SIG-M5 treated with dmso at 0.1 percent for 504 hours (cell line): ENCODE measurements at regions not wholly inside any gene's neighbourhood (a gene's known extent, or its start where the extent isn't known, plus 50 kb on each side); places are given as distances from the start of the nearest gene placed in this dataset.

Experiments used
- DNase-seq: peaks from one replicate; lab custom pipeline; 2025; ENCODE audit not compliant: unreplicated experiment; lab: John Stamatoyannopoulos, UW

DNA sequence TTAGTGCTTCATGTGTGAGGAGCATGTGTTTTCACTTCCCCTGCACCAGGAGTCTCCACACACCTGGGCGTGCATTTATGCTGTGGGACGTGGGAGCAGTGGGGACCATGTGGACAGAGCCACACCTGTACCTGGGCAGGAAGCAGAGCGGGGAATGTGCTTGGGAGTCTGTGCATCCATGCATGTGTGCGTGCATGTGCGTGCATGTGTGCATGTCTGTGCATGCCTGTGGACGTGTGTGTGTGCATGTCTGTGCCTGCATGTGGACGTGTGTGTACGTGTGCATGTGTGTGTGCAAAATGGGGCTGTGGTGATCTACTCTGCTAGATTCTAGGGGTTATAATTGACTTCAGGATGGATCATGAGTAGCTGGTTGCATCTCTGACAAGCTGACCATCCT lies 224.0 kb upstream of the GMDS start:
- DNase-seq = no peak

DNA sequence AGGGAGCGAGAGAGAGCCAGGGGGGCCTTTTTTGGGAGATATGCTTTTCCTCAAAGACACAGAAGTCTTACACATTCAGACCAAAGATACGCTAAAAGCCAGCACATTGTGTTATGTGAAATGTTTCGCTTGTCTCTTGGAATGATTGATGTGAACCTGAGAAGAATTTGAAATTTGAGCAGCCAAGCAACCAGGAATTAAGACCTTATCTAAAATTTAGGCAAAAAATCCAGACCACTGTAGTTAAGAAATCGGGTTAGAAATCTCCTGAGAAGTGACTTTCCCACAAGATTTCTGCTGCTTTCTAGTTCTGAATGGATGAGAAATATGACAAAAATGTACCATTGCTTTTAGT lies 223.2 kb upstream of the GMDS start:
- DNase-seq = no peak

DNA sequence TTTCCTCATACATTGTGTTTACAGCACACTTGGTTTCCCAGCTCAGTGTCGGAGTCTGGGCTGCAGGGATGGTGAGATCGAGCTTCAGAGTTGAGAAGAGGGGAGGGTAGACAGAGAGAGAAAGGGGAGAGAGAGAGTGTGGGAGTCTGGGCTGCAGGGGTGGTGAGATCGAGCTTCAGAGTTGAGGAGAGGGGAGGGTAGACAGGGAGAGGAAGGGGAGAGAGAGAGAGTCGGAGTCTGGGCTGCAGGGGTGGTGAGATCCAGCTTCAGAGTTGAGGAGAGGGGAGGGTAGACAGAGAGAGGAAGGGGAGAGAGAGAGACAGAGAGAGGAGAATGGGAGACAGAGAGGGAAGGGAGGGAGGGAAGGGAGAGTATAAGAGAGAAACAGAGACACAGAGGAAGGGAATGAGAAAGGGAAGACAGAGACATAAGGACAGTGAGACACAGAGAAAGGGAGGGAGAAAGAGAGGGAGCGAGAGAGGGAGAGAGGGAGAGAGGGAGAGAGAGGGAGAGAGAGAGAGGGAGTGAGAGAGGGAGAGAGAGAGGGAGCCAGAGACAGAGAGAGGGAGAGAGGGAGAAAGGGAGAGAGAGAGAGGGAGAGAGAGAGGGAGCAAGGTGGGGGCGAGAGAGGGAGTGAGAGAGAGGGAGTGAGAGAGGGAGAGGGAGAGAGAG lies 222.7 kb upstream of the GMDS start:
- no peak for DNase-seq

DNA sequence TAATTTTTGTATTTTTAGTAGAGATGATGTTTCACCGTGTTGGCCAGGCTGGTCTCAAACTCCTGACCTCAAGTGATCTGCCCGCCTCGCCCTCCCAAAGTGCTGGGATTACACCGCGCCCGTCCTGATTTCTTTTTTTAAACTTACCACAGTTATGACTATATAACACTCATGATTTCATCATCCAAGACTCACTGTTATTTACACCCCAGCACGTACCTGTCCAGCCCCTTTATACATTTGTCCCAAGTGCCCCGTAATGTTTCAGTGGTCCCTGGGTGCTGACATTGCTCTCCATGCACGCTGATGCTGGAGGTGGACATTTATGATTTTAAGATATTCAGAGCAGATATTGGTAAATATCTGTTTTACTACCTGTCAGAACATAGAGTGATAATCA lies 219.9 kb upstream of the GMDS start:
- DNase-seq = no peak

DNA sequence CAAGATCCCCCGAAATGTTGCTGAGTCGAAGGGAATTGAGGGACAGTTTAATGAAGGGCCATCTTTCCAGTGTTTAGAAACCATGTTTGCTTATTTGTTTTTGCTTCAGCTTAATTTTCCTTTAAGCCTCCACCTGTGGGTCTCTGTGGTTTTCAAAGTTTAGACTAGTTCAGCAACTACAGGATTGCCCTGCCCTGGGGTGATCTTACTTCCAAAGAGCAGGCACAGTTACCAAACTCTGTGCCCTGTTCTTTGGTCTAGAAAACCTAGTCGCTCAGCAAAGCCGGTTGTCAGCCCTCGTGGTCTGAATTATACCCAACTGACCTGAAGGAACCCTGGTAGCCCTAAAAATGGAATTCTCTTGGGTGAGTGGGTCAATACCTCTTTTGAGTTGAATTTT lies 219.2 kb upstream of the GMDS start:
- DNase-seq = no peak

DNA sequence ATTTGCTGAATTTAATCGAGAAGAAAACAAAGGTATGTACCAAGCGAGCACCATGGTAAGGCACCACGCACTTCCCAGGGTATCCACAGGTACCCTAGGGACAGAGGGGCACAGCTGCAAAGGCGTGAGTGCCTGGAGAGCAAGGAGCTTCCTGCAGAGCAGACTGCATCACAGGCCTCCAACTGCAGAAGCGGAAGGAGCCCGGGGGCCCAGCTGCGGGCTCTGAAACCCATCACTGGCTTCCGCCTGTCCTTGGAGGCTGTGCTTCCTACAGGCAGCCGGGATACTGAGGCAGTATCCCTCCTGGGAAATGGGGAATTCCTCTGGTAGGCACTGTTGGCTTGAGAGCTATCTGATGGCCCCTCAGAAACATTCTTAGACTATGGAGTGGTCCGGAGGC lies 217.4 kb upstream of the GMDS start:
- DNase-seq = no peak

DNA sequence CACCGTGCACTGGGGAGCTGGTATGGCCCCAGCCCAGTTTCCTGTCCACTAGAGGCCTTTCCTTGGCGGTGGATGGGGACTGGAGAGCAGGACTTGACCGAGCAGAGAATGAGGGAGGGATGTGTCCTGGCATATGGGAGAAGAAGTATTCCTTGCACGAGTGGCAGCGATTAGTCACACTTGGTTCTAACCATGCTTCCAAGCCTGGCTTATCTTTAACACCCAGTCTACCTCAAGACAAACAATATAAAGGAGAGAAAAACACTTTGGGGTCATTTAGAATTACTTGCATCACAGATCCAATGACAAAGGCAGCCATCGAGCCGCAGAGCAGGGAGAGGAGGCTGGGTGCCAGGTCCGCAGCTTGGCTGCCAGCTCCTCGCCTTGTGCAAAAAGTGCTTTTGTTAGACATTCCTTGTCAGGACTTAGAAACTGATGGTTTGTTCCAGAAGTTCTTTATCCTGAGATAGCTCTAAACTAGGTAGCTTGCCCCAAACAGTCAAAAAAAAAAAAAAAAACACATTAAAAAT lies 214.9 kb upstream of the GMDS start:
- DNase-seq = no peak

DNA sequence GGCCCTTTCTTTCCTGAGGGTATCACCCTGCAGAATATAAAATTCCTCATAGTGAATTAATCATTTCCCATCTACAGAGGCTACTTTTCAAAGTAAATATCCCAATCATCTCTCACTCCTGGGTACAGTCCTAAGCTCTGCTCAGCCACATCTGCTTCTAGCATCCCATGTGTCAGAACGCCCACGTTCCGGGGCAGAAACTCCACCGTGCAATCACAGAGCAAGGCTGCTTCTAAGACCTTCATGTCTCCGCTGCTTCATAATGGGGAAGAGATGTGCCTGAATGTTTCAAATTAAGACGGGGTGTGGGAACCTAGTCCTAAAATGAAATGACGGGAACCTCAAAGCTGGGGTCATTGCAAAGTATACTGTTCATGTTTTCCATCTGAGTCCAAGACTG lies 208.8 kb upstream of the GMDS start:
- DNase-seq = no peak

DNA sequence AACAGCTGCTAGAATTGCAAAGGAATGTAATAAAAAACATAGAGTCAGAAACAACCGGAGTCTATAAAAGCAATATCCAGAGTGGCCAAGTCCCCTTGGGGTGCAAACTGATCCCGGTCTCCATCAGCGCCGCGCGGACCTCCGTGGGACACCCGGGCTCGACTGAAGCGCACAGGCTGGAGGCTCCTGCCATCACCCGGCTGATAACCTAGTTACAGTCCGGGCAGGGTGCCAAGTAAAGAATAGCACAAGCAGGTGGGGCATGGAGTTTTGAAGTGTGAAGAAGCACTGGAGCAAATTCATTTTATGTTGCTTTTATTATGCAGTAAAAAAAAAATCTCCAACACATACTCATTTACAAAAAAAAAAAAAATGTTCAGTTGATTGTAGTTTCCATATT lies 205.1 kb upstream of the GMDS start:
- DNase-seq = no peak

DNA sequence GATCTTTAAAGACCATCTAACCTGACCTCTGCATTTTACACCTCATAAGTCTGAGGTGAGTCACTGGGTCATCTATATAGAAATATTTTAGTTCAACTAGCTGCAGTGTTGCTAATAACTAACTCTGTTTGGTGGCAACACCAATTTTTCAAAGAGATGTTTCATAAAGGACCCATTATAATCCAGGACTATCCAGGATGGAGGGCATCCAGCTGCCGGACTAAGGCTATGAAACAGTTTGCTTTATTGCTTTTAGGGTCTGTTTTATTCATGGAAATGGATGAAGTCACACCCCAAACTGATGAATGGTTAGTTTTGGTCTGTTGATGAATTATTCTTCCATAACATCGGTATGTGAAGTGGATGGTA lies 204.2 kb upstream of the GMDS start:
- DNase-seq = no peak

DNA sequence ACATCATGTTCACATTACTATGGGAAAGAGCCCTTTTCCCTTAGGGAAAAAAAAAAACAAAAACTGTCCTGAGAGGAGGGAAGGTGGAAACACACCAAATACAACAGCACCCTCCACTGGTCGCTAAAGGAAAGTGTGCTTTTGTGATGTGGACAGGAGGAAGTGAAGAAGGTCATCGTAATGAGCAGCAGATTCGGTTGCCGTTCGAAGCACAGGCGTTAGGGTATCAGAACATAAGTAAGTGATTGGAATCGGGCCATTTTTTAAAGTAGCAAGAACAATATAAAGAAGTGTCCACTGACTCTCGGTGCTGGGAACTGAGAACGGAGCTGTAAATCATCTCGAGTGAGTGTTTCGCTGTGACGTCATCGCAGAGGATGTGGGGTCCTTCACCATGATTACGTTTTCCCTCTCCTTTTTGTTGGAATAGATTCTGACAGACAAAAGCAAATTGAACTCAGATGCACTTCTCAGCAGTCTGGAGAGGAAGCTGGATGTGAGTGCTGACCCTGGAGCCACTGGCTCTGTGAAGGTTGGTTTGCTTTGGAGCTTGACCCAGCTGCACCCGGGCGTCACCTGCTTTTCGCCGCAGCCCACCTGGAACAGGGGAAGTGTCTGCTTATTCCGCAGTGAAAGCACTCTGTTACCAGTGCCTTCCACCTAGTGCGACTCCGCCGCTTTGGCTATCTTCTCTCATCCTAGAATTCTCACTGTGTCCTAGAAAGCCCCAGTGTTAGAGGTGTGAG lies 203.6 kb upstream of the GMDS start:
- DNase-seq = peak; percentile 56

DNA sequence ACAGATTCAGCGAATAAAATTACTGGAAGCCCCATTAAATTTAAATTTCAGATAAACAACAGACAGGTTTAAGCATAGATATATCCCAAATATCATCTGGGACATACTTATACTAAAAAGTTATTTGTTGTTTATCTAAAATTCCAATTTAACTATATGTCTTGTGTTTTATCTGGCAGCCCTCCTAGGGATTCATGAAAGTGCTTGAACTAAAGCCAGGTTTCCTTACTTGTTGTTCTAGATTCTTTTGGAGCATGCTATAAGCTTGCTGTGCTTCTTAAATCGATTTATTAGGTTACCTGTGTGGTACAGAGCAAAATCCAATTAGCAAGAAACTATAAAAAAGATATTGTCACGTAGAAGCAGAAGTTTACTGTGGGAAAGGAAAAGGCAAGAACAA lies 202.5 kb upstream of the GMDS start:
- DNase-seq = no peak

DNA sequence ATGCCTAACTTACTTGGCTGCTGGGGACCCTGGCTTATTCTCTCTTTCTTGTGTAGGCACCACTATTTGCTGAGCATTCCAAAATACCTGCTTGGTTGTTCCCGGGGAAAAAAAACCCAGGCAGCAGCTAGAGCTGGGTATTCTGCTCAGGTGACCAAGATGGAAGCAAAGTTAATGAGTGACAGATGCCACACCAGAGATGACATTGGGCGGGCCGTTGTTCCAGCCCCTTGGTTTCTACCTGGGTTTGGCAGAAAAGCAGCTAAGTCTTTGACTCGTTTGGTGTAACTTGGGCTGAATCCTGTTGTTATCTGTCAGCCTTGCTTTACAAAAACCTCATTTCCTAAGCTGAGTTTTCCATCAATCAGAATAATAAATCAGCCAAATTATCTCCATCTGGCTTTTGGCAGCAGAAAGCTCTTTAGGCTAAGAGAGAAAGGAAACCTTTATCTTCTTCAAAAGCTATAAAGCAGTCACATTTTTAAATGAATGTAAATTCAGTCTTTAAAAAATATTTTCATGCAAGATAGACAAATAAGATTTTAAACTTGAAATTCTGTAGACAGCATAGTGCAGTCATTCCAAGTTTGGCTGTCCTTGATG lies 202.0 kb upstream of the GMDS start:
- DNase-seq = no peak

DNA sequence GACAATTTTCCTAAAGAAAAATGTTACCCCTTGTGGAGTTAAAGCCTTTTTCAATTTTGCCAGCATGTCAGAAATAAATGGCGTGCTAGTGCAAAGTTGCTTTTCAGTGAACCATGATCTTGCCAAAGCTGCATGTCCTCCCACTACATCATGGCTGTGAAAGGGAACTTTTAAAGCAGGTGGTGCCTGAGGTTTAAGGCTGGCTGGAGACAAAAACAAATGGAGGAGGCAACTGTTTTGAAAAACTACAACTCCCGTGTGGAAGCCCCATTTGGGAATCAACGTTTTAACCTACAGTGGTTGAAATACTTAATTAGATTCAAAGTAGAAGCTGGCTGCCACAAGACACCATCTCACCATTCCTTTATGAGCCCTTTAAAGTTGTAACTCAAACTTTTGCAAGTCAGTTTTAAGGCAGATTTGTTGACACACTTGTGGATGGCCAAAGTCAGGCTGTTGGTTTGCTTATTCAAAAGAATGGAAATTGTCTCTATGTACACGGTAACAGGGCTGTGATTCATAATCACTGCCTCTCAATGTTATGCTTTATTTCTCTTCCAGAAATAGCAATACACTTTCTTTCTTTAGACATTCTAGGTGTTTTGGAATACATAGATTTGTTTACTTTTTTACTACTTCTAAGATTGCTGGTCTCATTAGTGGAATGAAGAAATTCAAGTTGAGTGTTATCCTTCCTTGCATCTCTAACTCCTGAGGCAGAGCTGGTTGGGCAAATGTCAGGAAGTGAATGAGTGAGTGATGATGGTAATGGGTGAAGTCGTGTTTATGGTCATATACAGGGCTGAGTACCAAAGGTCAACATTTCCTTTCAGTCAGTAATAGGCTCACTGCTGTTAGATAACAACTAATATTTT lies 196.4 kb upstream of the GMDS start:
- peak; percentile 35 for DNase-seq

DNA sequence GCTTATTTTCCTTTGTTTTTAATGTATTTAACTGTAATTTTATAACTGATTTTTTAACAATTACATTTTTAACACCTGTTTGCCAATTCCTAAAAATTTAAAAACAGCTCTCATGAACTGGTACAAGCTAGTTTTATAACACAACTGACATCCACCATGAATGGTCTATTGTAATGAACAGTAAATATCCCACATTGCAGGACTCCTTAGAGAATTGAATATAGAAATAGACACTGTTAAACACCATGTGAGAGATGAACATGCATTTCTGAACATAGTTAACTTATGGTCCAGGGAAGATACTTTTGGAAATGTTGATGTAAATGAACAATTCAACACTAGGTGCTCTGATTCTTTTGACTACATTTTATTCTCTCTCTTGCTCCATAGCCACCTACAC lies 195.1 kb upstream of the GMDS start:
- no peak for DNase-seq

DNA sequence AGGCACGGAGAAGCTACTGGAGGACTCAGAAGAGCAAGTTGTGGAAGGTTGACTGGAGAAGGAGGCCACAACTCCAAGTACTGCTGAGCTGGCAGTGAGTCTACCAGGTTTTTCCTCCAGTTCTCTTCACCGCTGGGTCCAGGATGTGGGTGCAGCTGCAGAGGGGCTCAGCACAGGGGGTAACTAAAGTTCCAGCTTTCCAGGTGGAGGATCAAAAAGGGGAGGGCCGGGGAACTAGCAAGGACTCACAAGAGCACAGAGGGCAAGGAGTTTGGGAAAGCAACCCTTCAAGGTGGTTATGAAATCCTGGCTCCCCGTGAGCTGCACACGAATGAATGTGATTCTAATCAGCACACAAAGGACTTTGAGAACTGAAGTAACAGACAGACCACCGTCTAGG lies 194.2 kb upstream of the GMDS start:
- no peak for DNase-seq

DNA sequence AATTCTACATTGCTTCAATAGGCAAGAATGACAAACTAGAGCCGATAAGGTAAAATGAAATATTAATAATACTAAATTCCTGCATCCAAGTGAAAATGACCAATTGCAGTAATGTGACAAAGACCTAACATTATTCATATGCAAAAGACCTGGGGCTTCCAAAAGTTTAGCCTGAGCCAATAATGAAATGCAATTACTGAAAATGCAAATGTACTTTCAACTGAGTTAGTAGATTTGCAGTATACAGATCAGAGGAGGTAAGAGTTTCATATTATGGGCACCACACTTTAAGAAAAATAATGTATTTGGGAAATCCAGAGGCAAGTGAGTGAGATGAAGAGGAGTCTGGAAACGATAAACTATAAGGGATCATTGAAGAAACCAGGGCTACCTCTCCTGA lies 193.7 kb upstream of the GMDS start:
- no peak for DNase-seq

DNA sequence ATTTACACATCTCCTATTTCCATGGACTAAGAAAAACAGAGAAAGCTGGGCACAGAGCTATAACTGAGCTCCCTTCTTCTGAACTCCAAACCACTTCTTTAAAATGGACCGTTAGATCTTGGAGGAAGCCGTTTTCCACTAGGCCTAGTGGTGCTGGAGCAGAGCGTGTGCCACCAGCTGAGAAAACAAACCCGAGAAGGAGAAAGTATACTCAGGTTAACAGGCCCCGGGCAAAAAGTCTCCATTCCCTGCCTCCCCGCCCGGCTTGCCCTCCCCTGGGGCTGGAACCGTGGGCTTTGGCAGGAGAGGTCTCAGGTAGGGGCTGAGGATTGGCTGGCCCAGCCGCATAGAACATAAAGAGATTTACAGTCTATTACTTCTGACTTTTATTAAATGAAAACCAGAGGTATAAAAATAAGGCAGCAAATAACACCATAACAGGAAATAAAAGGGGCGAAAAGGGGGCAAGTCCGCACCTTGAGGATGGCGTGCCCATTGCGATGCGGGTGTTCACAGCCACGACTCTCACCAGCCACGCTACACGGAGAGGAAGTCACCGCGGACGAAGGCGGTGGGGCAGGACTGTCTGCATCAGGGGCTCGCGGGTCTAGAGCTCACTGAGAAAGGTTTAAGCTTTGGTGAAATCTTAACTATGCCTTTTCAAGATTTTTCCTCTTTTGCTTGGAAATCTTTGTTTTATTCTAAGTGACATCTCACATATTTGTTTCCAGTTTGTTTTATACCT lies 191.2 kb upstream of the GMDS start:
- DNase-seq = no peak

DNA sequence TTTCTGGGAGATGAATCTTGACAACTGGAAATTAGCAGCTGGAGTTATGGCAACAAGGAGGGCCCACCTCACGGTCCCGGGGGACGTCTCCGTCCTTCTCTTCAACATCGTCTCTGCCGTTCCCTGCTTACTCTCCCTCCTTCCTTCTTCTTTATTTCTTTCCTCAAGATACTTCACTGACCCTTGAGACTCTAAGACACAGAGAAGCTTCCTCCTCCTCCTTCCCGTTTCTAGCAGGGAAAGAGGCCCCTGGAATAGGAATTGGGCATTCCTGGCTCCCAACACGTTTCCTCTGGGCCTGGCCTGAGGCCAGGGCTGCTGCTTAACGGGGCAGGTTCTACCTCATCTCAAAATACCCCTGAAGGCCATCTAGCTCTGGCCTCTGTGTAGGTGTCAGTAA lies 189.9 kb upstream of the GMDS start:
- DNase-seq = no peak

DNA sequence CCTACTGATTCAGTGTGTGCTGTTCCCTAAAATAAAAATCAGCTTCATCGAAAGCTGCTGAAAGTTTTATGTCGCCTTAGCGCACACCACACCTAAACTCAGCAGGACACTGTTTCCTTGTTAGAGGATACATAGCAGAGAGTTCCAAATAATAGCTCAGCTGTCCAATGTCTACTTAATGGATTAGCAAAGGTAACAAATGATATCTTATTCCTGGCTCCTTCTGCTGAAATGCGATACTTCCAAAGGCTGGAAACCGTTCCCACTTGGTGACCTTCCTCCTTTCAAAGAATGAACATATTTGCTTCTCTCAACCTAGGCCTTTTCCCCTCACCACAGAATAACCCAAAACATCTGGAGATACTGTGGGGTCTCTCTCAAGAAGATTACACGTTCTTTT lies 189.5 kb upstream of the GMDS start:
- no peak for DNase-seq

DNA sequence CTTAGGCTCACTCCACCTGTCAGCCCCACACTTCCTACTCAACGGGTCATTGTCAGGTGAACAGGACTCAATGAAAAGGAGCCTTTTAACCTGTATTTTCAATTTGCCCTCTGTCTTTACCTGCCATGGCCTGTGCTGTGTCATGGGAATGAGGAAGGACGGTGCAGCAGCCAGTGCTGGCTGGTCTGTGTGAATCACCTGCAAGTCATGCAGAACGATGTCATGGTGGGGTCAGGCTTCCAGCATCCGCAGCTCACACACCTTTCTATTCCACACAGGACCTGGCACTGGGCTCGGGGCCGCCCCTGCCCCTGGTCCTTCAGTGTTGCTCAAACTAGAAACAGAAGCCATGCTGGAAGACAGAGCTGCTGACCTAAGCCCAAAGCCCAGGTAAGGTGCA lies 188.7 kb upstream of the GMDS start:
- no peak for DNase-seq
